ENCODE measurements at regions not wholly inside any gene's neighbourhood (a gene's known extent, or its start where the extent isn't known, plus 50 kb on each side); places are given as distances from the start of the nearest gene placed in this dataset.

DNA sequence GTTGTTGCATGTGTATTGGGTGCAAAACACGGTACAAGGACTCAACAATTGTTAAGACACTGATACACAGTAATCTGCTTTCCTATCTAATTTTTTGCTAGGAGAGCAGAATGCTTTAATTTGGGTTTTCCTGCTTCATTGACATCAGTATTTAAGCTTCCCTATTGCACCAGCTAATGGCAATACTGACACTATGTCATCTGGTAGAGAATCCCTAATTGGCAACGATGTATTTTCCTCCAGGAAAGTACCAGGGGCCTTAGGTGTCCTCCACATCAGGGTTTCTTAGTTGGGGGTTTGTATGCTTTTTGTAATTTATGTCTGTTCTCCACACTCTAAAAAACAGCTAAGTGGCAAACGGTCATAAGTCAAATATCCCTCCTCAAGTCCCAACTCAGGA lies 76.5 kb upstream of the FRY start:
- H3K27ac ChIP-seq (ENCODE audit: low read depth, low read length) = no peak overlapping the region
- H3K79me2 ChIP-seq (ENCODE audit: insufficient read depth, low read length) = no peaks in the 10 kb centered on the region
- H3K27me3 ChIP-seq (ENCODE audit: insufficient read depth, low read length) = no peaks in the 10 kb centered on the region
- DNase-seq (ENCODE audit: insufficient read length, low spot score, missing footprints) = no peak
- no peak overlapping the region for H2AFZ ChIP-seq (ENCODE audit: low read length)
- H3K36me3 ChIP-seq (ENCODE audit: insufficient read depth, low read length) = no peaks in the 10 kb centered on the region
- no peaks in the 10 kb centered on the region for H4K20me1 ChIP-seq (ENCODE audit: insufficient read depth, low read length)
- H3K4me2 ChIP-seq (ENCODE audit: insufficient read depth, low read length) = no peak overlapping the region
- no peak overlapping the region for H3K4me3 ChIP-seq (ENCODE audit: insufficient read depth, low read length)
- H3K4me1 ChIP-seq (ENCODE audit: insufficient read depth, low read length) = peaks cover 4% of the 10 kb centered on the region
- no peaks in the 10 kb centered on the region for H3K9me3 ChIP-seq (ENCODE audit: low read depth, low read length)
- TF ChIP-seq, protein P1, sequence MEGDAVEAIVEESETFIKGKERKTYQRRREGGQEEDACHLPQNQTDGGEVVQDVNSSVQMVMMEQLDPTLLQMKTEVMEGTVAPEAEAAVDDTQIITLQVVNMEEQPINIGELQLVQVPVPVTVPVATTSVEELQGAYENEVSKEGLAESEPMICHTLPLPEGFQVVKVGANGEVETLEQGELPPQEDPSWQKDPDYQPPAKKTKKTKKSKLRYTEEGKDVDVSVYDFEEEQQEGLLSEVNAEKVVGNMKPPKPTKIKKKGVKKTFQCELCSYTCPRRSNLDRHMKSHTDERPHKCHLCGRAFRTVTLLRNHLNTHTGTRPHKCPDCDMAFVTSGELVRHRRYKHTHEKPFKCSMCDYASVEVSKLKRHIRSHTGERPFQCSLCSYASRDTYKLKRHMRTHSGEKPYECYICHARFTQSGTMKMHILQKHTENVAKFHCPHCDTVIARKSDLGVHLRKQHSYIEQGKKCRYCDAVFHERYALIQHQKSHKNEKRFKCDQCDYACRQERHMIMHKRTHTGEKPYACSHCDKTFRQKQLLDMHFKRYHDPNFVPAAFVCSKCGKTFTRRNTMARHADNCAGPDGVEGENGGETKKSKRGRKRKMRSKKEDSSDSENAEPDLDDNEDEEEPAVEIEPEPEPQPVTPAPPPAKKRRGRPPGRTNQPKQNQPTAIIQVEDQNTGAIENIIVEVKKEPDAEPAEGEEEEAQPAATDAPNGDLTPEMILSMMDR (IDR thresholded peaks at IDR 0.05; ENCODE audit: extremely low read depth, low read depth, low read length) = no peak

DNA sequence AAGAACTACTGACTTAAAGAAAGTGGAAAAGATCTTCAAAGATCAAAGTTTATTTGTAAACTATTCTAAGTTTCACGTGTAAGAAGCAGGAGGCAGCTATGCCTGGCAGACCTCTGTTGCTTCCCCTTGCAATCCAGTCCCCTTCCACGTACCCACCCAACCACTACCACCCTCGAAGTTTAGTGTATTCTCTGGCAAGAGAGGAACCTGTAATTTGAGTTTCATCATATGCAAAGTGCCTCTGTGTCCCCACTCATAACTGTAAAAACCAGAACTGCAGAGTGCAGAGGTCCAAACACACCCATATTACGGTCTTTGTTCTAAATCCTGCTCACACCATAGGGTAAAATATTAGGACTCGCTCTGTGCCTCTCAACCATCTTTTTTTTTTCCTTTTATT lies 75.8 kb upstream of the FRY start:
- Histone ChIP-seq H2AFZ (ENCODE audit: low read length) (no peak overlapping the region), H3K36me3 (ENCODE audit: insufficient read depth, low read length) (no peaks in the 10 kb centered on the region), H3K4me2 (ENCODE audit: insufficient read depth, low read length) (no peak overlapping the region), H3K4me1 (ENCODE audit: insufficient read depth, low read length) (peaks cover 4% of the 10 kb centered on the region), H3K4me3 (ENCODE audit: insufficient read depth, low read length) (no peak overlapping the region), H3K27me3 (ENCODE audit: insufficient read depth, low read length) (no peaks in the 10 kb centered on the region), H4K20me1 (ENCODE audit: insufficient read depth, low read length) (no peaks in the 10 kb centered on the region), H3K9me3 (ENCODE audit: low read depth, low read length) (no peaks in the 10 kb centered on the region), H3K79me2 (ENCODE audit: insufficient read depth, low read length) (no peaks in the 10 kb centered on the region), H3K27ac (ENCODE audit: low read depth, low read length) (no peak overlapping the region)
- no peak for DNase-seq (ENCODE audit: insufficient read length, low spot score, missing footprints)
- TF ChIP-seq, protein P1 (IDR thresholded peaks at IDR 0.05; ENCODE audit: extremely low read depth, low read depth, low read length) = no peak

DNA sequence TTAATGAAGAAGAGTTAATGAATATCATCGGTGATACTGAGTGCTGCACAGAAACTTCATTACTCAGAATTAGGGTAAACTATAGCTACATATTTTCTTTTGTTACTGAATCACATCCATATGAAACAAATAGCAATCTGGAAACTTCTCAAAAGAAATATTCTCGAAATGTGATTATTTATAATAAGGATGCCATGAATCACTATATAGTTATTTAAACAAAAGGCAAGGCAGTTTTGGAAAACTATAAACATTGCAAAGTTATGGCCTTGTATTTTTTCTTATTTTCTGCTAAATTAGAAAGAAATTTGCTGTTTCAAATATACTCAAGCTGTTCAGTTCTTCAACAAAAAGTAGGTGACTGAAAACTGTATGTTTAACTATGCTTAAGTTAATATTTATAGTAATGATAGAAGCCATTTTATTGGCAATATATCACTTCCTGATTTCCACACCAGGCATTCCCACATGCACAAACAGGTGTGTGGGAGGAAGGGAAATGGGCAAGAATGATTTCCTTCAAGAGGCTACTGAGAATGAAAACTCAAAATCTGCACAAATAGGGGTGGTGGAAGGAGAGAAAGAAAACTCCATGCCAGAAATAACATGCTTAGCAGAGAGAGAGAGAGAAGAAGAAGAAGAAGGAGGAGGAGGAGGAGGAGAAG lies 74.5 kb upstream of the FRY start:
- no peak for DNase-seq (ENCODE audit: insufficient read length, low spot score, missing footprints)
- TF ChIP-seq, protein P1 (IDR thresholded peaks at IDR 0.05; ENCODE audit: extremely low read depth, low read depth, low read length) = no peak
- Histone ChIP-seq H3K27ac (ENCODE audit: low read depth, low read length) (no peak overlapping the region), H3K27me3 (ENCODE audit: insufficient read depth, low read length) (no peaks in the 10 kb centered on the region), H2AFZ (ENCODE audit: low read length) (no peak overlapping the region), H3K4me3 (ENCODE audit: insufficient read depth, low read length) (no peak overlapping the region), H4K20me1 (ENCODE audit: insufficient read depth, low read length) (no peaks in the 10 kb centered on the region), H3K36me3 (ENCODE audit: insufficient read depth, low read length) (no peaks in the 10 kb centered on the region), H3K9me3 (ENCODE audit: low read depth, low read length) (no peaks in the 10 kb centered on the region), H3K4me1 (ENCODE audit: insufficient read depth, low read length) (peaks cover 4% of the 10 kb centered on the region), H3K79me2 (ENCODE audit: insufficient read depth, low read length) (no peaks in the 10 kb centered on the region), H3K4me2 (ENCODE audit: insufficient read depth, low read length) (no peak overlapping the region)

DNA sequence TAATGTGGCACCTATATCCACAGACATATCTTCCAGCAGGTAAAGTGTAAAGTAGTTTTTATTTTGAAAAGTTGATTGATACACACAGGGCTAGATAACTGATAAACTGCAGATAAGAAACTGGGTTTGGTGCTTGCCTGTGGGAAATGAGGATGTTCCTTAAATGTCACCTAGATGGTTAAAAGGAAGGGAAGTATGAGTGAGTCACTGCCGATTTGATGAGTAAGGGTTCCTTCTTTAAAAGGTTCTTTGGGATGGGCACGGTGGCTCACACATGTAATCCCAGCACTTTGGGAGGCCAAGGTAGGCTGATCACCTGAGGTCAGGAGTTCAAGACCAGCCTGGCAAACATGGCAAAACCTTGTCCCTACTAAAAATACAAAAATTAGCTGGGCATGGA lies 73.8 kb upstream of the FRY start:
- Histone ChIP-seq H3K4me3 (ENCODE audit: insufficient read depth, low read length) (no peak overlapping the region), H3K4me1 (ENCODE audit: insufficient read depth, low read length) (peaks cover 7% of the 10 kb centered on the region), H3K9me3 (ENCODE audit: low read depth, low read length) (no peaks in the 10 kb centered on the region), H2AFZ (ENCODE audit: low read length) (no peak overlapping the region), H3K27ac (ENCODE audit: low read depth, low read length) (no peak overlapping the region), H4K20me1 (ENCODE audit: insufficient read depth, low read length) (no peaks in the 10 kb centered on the region), H3K36me3 (ENCODE audit: insufficient read depth, low read length) (no peaks in the 10 kb centered on the region), H3K79me2 (ENCODE audit: insufficient read depth, low read length) (no peaks in the 10 kb centered on the region), H3K27me3 (ENCODE audit: insufficient read depth, low read length) (no peaks in the 10 kb centered on the region), H3K4me2 (ENCODE audit: insufficient read depth, low read length) (no peak overlapping the region)
- peak; percentile 73 for DNase-seq (ENCODE audit: insufficient read length, low spot score, missing footprints)
- TF ChIP-seq, protein P1 (IDR thresholded peaks at IDR 0.05; ENCODE audit: extremely low read depth, low read depth, low read length) = no peak

Data from osteoblast (primary cell).